Keratinocyte (primary cell): ENCODE measurements at regions not wholly inside any gene's neighbourhood (a gene's known extent, or its start where the extent isn't known, plus 50 kb on each side); places are given as distances from the start of the nearest gene placed in this dataset.
"Not testable (repeated sequence)": the region's sequence is repeated elsewhere in the genome, so short reads cannot be mapped to it uniquely, and the experiment has no call there.

ENCODE experiments used
- EZH2 ChIP-seq: IDR thresholded peaks from one replicate; pipeline ENCODE4 v1.6.1; 2012; ENCODE audit warnings: inconsistent platforms, mild to moderate bottlenecking, low read length, moderate library complexity
- TF ChIP-seq, protein P1 (sequence below), 3 experiments: IDR thresholded peaks in 1 of 3; conservative IDR thresholded peaks in 1 of 3; optimal IDR thresholded peaks in 1 of 3; 2 replicates in 2 of 3; 3 replicates in 1 of 3; pipeline versions ENCODE3 to v1.5.1; 2011; ENCODE audit warnings: low read length in 3 of 3, mild to moderate bottlenecking in 3 of 3, moderate library complexity in 2 of 3, control low read depth in 1 of 3, inconsistent platforms in 1 of 3; ENCODE audit not compliant: insufficient read depth in 2 of 3; ENCODE audit errors: extremely low read depth in 1 of 3

GRCh38 chr16:34062620-34063253 is 603.3 kb downstream of the TP53TG3F start:
- TF ChIP-seq, protein P1, sequence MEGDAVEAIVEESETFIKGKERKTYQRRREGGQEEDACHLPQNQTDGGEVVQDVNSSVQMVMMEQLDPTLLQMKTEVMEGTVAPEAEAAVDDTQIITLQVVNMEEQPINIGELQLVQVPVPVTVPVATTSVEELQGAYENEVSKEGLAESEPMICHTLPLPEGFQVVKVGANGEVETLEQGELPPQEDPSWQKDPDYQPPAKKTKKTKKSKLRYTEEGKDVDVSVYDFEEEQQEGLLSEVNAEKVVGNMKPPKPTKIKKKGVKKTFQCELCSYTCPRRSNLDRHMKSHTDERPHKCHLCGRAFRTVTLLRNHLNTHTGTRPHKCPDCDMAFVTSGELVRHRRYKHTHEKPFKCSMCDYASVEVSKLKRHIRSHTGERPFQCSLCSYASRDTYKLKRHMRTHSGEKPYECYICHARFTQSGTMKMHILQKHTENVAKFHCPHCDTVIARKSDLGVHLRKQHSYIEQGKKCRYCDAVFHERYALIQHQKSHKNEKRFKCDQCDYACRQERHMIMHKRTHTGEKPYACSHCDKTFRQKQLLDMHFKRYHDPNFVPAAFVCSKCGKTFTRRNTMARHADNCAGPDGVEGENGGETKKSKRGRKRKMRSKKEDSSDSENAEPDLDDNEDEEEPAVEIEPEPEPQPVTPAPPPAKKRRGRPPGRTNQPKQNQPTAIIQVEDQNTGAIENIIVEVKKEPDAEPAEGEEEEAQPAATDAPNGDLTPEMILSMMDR (optimal IDR thresholded peaks at IDR 0.05 in 1 of 3, IDR thresholded peaks at IDR 0.05 in 1 of 3, conservative IDR thresholded peaks at IDR 0.05 in 1 of 3; ENCODE audit: extremely low read depth in 1 of 3, insufficient read depth in 2 of 3, low read length in 3 of 3): not testable (repeated sequence)
- not testable (repeated sequence) for TF ChIP-seq EZH2
